GM21360 (cell line): ENCODE measurements at regions not wholly inside any gene's neighbourhood (a gene's known extent, or its start where the extent isn't known, plus 50 kb on each side); places are given as distances from the start of the nearest gene placed in this dataset.
"Not testable (repeated sequence)": the region's sequence is repeated elsewhere in the genome, so short reads cannot be mapped to it uniquely, and the experiment has no call there.

ENCODE experiments used
- ATAC-seq: cut with Tn5 transposase; IDR thresholded peaks from one replicate; pipeline ENCODE4 v1.9.1; 2021; ENCODE audit warnings: mild to moderate bottlenecking, moderate library complexity; ENCODE audit not compliant: unreplicated experiment

DNA sequence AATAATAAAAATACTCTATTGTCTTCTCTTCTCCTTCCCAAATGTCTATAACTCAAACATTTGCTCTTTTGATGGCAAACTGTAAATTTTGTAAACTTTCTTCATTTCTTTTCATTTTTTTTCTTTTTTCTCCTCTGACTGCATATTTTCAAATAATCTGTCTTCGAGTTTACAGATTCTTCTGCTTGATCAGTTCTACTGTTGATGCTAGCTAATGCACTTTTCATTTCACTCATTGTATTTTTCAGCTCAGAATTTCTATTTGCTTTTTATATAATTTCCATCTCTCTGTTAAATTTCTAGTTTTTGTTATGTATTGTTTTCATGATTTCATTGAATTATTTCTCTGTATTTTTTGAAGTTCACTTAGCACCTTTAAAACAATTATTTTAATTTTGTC lies 646.8 kb upstream of the INTU start:
- ATAC-seq = no peak

DNA sequence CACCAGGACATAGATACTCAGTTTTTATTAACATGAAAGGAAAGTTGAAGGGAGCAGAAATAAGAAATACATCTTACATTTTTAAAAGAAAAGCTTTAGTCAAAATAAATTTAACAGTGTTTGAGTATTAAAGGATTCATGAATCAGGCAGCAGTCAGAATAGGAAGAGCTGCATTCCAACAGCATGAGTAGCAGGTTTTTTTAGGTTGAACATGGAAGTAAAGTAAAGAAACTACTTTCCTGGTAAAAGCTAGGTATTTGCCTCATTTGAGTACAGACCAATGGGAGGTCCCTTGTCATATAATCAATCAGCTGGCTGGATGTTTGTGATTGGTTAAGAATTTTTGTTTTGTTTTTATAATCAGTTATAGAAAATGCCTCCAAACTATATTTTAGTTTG lies 645.9 kb upstream of the INTU start:
- ATAC-seq = no peak

DNA sequence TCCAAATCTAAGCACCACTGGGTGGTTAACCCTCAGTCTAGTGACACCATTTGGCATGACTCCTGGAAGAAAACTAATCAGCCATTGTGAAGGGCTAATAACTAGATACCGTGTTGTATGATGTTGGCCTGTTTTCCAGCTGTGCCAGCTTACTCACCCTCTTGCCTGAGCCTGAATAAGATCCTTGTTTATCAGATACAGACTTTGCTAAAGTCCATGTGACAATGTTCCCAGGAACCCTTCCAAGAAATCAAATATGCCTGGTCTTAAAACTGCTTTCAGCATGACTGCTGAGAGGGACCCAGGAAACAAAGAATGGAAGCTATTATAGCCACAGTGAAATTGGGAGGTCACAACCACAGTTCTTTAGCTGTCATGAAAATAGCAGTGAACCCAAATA lies 640.8 kb upstream of the INTU start:
- no peak for ATAC-seq

DNA sequence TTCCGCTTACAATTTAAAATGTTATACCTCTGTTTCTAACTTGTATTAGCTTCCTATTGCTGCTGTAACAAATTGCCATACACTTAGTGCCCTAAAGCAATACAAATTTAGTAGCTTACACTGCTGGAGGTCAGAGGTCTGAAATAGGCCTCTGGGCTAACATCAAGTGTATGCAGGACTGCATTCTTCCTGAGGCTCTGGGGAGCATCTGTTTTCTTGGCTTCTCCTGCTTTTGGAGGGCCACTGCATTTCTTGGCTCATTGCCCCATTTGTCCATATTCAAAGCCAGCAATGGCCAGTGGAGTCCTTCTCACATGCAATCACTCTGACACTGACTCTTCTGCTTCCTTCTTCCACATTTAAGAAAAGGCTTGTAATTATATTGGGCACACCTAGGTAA lies 639.8 kb upstream of the INTU start:
- ATAC-seq = no peak

DNA sequence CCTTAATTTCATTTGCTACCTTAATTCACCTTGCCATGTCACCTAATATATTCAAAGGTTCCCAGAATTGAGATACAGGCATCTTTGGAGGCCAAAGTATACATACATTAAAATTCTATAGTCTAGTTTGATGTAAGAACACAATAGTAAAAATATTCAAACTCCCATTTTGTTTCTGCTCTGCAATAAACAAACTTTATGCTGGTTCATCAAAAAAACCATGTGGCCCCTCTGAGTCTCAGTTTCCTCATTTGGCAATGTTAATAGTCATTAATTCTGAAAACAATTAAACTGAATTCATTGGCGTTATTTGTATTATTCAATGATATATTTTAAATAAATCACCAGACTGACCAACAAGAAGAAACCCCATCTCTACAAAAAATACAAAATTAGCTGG lies 639.4 kb upstream of the INTU start:
- ATAC-seq = no peak

DNA sequence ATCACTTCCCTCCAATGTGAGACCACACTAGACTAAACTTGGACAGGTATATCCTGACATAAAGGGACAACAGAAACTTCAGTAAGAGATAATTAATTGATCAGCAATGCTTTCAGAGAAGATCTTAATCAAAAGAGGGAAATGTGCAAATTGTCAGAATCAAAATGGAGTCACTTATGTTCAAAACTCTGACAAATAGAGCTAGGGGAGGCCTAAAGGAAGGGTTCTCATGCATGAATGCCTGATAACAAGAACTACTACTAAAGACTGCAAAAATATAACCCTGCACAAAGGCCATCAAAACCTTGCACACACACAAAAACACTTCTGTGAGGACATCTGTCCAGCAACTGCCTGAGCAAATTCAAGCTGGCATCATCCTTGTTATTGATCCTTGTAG lies 637.5 kb upstream of the INTU start:
- no peak for ATAC-seq

DNA sequence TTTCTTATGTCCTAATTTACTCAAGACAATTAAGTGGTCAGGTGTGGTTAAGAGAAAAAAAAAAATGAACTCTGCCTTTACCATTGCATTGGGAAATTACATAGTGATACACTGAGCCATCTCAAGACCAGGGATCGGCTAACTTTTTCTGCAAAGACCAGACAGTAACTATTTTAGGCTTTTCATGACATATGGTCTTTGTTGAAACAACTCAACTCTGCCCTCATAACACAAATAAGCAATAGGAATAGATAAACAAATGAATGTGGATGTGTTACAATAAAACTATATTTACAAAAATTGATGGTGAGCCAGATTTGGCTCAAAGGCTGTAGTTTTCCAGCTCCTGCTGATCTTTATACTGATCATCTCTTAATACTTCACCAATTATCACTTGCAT lies 632.6 kb upstream of the INTU start:
- no peak for ATAC-seq

DNA sequence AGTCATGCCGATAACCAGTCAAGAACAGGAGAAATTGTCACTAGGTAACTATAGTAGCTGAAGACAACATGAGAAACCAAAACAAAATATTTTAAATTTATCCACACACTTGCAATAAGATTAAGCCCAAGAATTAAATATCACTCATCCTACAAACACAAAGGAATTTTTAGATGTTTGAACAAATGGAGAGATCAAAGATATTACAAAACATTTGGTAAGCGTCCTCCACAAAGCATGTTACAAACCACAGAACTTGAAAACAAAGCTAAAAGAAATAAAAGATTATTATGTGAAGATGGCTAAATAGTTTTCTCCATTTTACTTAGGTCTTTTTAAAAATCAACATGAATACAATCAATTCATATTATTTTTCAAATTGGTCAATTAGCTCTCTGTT lies 631.9 kb upstream of the INTU start:
- no peak for ATAC-seq

DNA sequence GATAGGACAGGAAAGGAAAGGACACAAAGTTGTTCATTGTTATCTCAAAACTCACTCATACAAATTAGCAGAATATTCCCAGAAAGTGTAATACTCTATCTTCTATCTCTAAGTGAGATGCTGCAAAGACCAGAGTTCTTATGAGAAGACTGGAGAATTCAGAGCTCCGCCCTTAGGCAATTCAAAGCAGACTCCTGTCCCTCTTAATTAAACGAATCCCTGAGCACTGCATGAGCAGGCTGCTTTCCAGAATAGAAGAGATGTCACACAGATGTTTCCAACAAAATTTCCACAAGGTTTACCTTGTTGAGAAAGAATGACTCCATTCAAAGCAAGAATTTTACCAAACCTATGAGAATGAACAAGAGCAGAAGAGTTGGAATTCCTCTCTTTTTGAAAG lies 630.8 kb upstream of the INTU start:
- no peak for ATAC-seq

DNA sequence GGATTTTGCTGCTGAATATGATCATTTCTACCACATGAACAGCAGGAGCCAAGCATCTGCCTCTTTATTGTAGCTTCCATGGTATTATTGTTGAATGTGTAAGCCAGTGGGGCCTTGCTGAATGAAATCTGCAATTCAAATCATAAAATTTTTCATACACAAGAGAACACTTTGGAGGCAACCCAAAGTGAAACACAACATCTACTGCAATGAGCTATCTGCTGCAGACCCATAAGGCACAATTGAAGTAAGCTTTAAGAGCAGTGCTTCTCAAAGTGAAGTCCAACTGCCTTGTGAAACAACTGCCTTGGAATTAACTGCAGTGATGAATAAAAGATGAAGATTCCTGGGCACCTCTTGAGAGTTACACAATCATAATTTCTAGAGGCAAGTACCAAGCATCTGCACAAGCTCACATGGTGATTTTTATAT lies 626.3 kb upstream of the INTU start:
- ATAC-seq = no peak

DNA sequence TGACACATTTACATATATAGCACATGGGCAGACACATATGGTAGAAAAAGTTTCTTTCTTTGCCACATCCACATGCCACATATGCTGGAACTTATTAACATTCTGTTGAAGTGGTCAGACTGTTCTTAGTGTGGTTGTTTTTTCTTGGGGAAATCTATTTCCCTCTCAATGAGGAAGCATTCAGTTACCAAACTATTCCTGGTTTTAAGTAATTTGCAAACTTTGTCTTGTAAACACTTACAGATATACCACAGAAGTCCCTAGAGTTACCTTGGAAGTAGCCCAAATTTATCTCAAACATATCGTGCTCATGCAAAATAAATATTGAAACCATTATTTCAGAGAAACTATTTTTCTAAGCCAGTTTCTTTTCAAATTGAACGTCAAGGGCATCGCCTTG lies 625.5 kb upstream of the INTU start:
- ATAC-seq = no peak

DNA sequence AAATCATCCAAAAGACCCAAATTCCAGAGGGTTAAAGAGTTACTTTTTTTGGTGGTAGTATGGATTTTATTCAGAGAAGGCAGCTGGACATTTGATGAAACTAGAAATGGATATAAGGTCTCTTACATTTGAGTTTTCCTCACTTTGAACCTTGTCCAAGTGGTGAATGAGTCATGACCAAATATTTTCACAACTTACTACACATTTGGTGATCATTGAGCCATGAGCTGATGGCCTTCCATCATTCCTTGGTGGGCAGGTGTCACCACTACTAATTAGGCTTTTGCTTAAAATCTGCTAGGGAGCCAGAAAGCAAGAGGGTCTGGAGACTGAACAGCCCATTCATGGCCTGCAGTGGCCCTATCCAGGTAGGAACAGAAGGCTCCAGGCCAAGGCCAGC lies 620.2 kb upstream of the INTU start:
- no peak for ATAC-seq

DNA sequence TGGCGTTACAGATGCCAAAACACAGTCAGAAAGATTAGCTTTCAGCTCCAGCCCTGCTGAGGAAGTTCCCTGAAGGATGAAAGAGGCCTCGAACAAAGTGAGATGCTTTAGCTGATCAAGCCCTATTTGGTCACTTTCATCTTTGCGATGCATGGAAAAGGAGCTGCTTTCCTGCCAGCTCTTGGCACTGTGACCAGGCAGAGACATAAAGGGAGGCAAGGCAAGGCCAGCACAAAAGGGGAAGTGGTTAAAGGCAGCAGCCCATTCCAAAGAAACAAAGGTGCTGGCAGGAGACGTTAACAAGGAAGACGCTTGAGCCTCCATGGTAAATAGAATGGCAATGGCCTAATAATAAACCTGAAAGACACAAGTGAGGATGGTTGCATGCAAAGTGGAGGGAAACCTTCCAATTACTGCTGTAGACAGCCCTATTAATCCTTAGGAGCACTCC lies 617.1 kb upstream of the INTU start:
- ATAC-seq = no peak

DNA sequence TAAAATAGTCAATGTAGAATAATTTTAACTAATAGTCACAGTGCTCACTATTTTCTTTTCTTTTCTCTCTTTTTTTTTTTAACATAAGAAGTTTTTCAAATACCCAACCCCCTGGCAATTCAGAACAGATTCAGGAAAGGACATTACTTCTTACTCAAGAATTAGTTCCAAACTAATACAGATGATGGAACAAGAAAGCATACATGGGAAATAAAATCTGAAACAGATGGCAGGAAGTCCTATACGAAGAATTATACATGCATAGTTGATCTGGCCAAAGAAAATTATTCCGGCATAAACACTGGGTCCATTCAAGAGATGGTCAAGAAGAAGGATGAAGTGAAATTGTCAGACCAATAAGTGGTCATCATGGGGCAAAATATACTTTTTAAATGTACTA lies 614.4 kb upstream of the INTU start:
- no peak for ATAC-seq

DNA sequence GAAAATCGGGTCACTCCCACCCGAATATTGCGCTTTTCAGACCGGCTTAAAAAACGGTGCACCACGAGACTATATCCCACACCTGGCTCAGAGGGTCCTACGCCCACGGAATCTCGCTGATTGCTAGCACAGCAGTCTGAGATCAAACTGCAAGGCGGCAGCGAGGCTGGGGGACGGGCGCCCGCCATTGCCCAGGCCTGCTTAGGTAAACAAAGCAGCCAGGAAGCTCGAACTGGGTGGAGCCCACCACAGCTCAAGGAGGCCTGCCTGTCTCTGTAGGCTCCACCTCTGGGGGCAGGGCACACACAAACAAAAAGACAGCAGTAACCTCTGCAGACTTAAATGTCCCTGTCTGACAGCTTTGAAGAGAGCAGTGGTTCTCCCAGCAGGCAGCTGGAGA lies 611.9 kb upstream of the INTU start:
- not testable (repeated sequence) for ATAC-seq

DNA sequence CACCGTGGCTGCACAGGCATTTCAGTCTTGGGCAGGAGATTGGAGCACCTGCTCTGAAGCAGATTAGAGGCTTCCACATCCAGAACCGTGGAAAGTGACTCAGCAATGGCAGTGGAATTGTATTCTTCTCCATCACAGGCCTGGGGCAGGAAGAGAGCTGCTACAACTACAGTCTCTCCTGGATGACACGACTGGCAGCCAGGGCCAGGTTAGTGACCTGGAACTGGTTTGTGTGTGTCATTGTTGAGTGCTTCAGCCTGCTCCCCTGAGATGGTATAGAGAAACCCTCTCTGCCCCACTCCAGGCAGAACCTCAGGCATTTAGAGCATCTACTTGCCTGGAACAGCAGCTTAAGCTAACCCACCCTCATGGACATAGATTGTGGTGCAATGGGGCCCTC lies 596.5 kb upstream of the INTU start:
- ATAC-seq = no peak

DNA sequence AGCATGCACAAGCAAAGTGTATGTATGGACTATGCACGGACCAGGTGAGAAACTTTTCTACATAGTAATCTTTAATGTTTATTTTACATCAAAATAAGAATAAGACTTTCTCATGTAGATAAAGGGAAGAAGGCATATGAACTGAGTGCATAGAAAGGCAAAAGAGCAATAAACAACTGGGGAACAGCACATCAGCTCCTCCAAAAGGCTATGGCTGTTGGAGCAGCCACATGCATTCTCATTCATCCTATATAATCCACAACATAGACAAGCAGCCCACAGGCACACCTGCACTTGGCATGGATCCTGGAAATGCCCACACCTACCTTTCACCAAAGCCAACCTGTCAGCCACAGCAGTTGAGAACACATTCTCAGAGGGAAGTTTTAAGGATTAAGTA lies 586.9 kb upstream of the INTU start:
- no peak for ATAC-seq

DNA sequence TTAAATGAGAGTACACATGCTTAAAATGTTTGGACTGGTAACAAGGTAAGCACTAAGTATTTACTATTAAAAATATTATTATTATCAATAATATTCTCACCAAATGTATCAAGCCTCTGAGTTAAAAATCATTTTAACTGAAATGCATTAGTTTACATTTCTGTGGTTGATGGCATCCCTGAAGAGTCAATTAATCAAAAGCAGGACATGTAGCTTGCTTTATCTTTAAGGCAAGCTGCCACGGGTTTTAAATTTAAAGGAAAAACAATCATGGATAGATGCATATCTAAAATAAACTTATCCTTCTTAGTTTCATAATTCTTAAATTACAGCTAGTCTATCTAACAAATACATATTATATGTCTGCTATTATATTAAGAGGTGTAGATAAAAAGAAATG lies 584.8 kb upstream of the INTU start:
- no peak for ATAC-seq

DNA sequence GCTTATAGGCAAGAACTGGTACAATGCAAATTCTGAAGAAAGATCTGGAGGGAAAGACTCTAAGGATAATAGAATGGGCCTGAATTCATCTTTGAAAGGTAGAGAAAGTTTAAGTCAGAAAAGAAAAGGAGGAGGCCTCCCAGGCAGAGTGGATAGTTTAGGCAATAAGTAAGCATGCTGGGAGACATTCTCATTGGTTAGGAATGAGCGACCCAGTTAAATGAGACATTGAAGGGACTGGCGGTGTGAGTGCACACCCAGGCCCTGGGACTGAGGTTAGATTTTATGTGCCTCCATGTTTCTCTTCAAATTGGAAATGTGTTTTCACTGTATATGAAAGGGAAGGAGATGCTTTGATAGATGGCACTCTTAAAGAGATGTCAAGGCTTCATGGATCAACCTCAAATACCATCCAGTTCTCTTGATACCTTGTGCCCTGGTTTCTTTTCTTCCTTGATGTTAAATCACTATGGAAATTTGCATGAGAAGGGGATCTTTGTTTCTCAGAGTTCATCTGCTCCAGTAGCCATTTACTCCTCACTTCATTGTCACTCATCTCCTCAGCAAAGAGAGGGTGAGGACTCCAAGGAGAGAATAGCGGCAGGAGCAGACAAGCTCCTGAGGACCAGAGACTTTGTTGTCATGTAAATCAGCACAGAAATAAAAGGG lies 584.2 kb upstream of the INTU start:
- ATAC-seq = no peak

DNA sequence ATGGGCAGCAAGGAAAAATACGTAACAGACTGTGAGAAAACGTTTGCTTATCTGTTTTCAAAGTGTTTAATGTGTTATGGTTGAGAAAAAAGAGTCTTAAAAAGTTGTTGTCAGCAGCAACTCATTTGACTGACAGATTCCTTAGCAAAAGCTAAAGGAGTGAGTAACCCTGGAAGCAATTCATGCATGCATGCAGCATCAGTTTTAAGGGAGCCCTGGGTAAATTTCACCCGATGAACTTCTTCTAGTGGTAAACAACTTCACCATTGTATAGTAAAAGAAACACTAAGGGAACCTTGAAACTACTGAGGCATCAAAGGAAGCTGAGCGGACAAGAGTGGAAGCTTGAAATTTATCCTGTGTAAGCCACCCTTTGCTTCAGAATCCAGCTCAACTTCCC lies 583.2 kb upstream of the INTU start:
- no peak for ATAC-seq

DNA sequence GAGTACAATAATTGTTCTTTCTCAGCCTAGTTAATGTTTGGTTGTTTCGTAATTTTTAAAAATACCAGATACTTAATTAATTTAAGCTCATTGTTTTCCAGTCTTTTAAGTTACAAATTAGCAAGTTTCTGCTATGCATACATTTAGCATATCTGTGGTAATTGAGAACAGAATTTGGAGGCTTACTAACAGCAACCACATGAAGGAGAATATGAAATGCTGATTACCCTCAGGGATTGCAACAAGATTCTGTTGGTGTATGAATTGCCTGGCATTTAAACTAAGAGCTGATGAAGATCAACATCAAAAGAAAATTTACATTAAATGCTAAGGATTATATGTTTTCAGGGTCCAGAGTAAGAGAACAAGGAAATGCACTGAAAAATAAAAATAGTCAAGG lies 580.0 kb upstream of the INTU start:
- no peak for ATAC-seq

DNA sequence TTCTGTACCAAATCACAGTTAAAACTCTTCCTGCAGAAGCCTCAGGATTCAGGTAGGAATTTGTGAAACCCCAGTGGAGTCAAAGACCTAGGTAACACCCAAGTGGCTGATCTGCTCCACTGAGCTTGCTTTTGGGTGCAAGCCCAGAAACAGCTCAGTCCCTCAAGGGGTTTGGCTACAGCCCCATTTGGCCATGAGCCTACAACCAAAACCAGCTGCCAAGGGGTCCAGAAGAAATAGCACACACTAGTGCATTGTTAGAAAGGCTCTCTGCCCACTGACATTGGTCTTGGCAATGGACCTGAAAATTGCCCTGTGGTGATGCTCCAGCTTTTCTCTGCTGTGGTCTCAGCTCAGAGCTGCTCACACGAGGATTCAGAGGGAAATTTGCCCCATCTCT lies 577.4 kb upstream of the INTU start:
- no peak for ATAC-seq

DNA sequence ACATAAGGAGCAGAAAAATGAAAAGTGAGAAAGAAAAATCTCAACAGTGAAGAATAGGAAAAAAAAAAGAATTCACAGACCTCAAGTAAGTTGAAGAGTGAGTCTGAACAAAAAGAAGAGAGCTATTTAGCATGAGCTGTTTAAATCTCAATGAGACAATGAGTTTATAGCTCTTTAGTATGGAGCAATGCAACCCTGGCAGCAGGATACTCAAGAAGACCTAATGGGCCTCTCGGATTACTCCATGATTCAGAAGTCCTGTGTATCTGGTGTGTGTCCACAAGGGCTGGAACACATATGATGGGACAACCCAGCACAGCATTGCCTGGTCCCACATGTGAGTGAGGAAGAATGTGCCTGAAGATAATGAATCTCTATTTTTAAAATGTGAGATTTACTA lies 563.1 kb upstream of the INTU start:
- no peak for ATAC-seq

DNA sequence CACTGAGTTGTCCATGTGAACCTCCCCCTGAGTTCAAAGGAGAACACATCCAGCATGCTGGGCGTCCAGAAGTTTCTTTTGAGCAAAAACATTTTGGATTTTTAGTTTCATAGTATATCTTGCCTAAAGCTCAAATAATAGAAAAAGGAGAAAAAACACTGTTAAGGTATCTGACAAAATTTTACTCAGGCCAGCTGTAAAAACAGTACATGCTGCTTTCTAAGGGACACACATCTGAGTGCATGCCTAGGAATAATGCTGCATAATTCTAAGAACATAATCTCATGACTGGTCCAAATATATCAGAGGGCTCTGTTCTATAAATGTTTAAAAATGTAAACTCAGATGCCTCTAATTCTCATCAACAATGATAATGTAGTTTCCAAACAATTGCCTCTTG lies 561.3 kb upstream of the INTU start:
- no peak for ATAC-seq
